OCI-LY7 (cell line): ENCODE measurements at regions not wholly inside any gene's neighbourhood (a gene's known extent, or its start where the extent isn't known, plus 50 kb on each side); places are given as distances from the start of the nearest gene placed in this dataset.
"Not testable (repeated sequence)": the region's sequence is repeated elsewhere in the genome, so short reads cannot be mapped to it uniquely, and the experiment has no call there.

Source experiments
- BruUV-seq: library from RNA; stranded (reverse); fragments of 400-500 nt; replicated peaks from 2 replicates; lab custom pipeline; 2021; lab: Mats Ljungman, UMichigan
- CTCF ChIA-PET: fragments of 300-600 bp; sonication (Branson Sonifier 250); formaldehyde crosslinking; loops from one replicate; lab custom pipeline; 2022; ENCODE audit warnings: antibody characterized with exemption; ENCODE audit not compliant: unreplicated experiment; lab: Charles Lee
- POLR2A ChIA-PET: fragments of 300-600 bp; sonication (Branson Sonifier 250); formaldehyde crosslinking; loops from one replicate; lab custom pipeline; 2022; ENCODE audit warnings: antibody characterized with exemption; lab: Charles Lee
- DNase-seq: peaks from one replicate; pipeline ENCODE4 v3.0.0-alpha.2; 2015; ENCODE audit warnings: low spot score
- H2AFZ ChIP-seq: fragments of 200-600 bp; sonication (generic), shearing (Covaris generic); 2 replicates; pipeline ENCODE4 v1.6.1; 2014; ENCODE audit warnings: mild to moderate bottlenecking, antibody characterized with exemption, low read length, moderate library complexity
- H3K27ac ChIP-seq: fragments of 200-600 bp; sonication (generic); 2 replicates; pipeline ENCODE4 v1.5.1; 2014; ENCODE audit warnings: mixed run types, low read depth, mild to moderate bottlenecking, moderate library complexity, low read length, inconsistent platforms; ENCODE audit not compliant: poor library complexity, severe bottlenecking
- H3K36me3 ChIP-seq: fragments of 200-600 bp; sonication (generic); 2 replicates; pipeline ENCODE4 v1.6.1; 2014; ENCODE audit warnings: mild to moderate bottlenecking, antibody characterized with exemption, low read length, moderate library complexity, mixed read lengths; ENCODE audit not compliant: insufficient read depth
- H3K4me1 ChIP-seq: fragments of 200-600 bp; sonication (generic); 2 replicates; pipeline ENCODE4 v1.5.1; 2014; ENCODE audit warnings: mild to moderate bottlenecking, low read length; ENCODE audit not compliant: insufficient read depth, poor library complexity, severe bottlenecking
- H3K4me2 ChIP-seq: fragments of 200-600 bp; sonication (generic); 2 replicates; pipeline ENCODE4 v1.6.1; 2014; ENCODE audit warnings: mild to moderate bottlenecking, low read length
- H3K4me3 ChIP-seq: fragments of 200-600 bp; sonication (generic); 2 replicates; pipeline ENCODE4 v1.5.1; 2014; ENCODE audit warnings: mild to moderate bottlenecking, low read depth, low read length; ENCODE audit not compliant: poor library complexity, severe bottlenecking
- H3K79me2 ChIP-seq: fragments of 200-600 bp; sonication (generic); 2 replicates; pipeline ENCODE4 v1.6.1; 2016; ENCODE audit warnings: low read depth, mild to moderate bottlenecking, low read length, moderate library complexity, mixed read lengths; ENCODE audit not compliant: insufficient read depth
- H3K9me2 ChIP-seq: fragments of 200-600 bp; sonication (generic); 2 replicates; pipeline ENCODE4 v1.6.1; 2016; ENCODE audit warnings: mild to moderate bottlenecking, low read length, mixed read lengths; ENCODE audit not compliant: insufficient read depth
- H3K9me3 ChIP-seq: fragments of 200-600 bp; sonication (generic); 2 replicates; pipeline ENCODE4 v1.6.1; 2014; ENCODE audit warnings: mild to moderate bottlenecking, mixed run types, low read length, mixed read lengths
- H4K20me1 ChIP-seq: fragments of 200-600 bp; sonication (generic); 2 replicates; pipeline ENCODE4 v1.6.1; 2014; ENCODE audit warnings: mild to moderate bottlenecking, antibody characterized with exemption, low read length, moderate library complexity, mixed read lengths; ENCODE audit not compliant: insufficient read depth
- CTCF ChIP-seq: fragments of 200-600 bp; sonication (generic); conservative IDR thresholded peaks from 2 replicates; pipeline ENCODE4 v1.5.1; 2014; ENCODE audit warnings: mild to moderate bottlenecking, antibody characterized with exemption, low read length, moderate library complexity, mixed read lengths
- EZH2phosphoT487 ChIP-seq: fragments of 200-600 bp; sonication (generic); IDR thresholded peaks from 2 replicates; pipeline ENCODE4 v1.6.1; 2018; ENCODE audit warnings: low read depth, borderline replicate concordance, mild to moderate bottlenecking, mixed run types, antibody characterized with exemption, low read length, moderate library complexity, mixed read lengths
- intact Hi-C: fragments of 100-400 bp; cut with micrococcal nuclease; formaldehyde crosslinking; loops from one replicate; pipeline ENCODE4 v1.10.0; 2022; ENCODE audit not compliant: unreplicated experiment

GRCh38 chr10:38209332-38209731 is 115.2 kb downstream of the ZNF37A start:
- Histone ChIP-seq H3K9me3 (no peaks in the 10 kb centered on the region), H2AFZ (no peak overlapping the region), H3K4me2 (no peak overlapping the region), H3K36me3 (no peaks in the 10 kb centered on the region), H3K4me1 (no peaks in the 10 kb centered on the region), H3K9me2 (no peaks in the 10 kb centered on the region), H4K20me1 (no peaks in the 10 kb centered on the region), H3K79me2 (no peaks in the 10 kb centered on the region), H3K27ac (no peak overlapping the region), H3K4me3 (no peak overlapping the region)
- intact Hi-C loops = no loop called here
- no peak for DNase-seq
- POLR2A ChIA-PET = no interaction called here
- TF ChIP-seq CTCF = no peak
- no peak for TF ChIP-seq EZH2phosphoT487
- CTCF ChIA-PET = no interaction called here
- no TSS peak for BruUV-seq

- H3K4me3 ChIP-seq, H3K36me3 ChIP-seq, intact Hi-C loops, H3K9me3 ChIP-seq, H3K79me2 ChIP-seq, H3K4me1 ChIP-seq, H3K9me2 ChIP-seq, CTCF ChIA-PET, H4K20me1 ChIP-seq, H2AFZ ChIP-seq, DNase-seq, H3K27ac ChIP-seq, POLR2A ChIA-PET, H3K4me2 ChIP-seq, BruUV-seq: not testable (repeated sequence)
Measured at GRCh38 chr10:38209748-38210147, 115.6 kb downstream of the ZNF37A start.

- Histone ChIP-seq H4K20me1 (no peaks in the 10 kb centered on the region), H3K4me1 (no peaks in the 10 kb centered on the region), H3K4me3 (no peak overlapping the region), H2AFZ (no peak overlapping the region), H3K9me2 (no peaks in the 10 kb centered on the region), H3K79me2 (no peaks in the 10 kb centered on the region), H3K9me3 (no peaks in the 10 kb centered on the region), H3K27ac (no peak overlapping the region), H3K36me3 (no peaks in the 10 kb centered on the region), H3K4me2 (no peak overlapping the region)
- ChIA-PET CTCF (no interaction called here), POLR2A (interaction anchor here (0.7 kb wide), 1 partner anchor 16 kb away, joined by 3 read pairs; no protein-coding TSS in a partner anchor)
- TF ChIP-seq EZH2phosphoT487 (no peak), CTCF (no peak)
- no peak for DNase-seq
- BruUV-seq = no TSS peak
- intact Hi-C loops = no loop called here
Measured at GRCh38 chr10:38212460-38212859, 118.3 kb downstream of the ZNF37A start.
